K562 (cell line): ENCODE measurements at regions not wholly inside any gene's neighbourhood (a gene's known extent, or its start where the extent isn't known, plus 50 kb on each side); places are given as distances from the start of the nearest gene placed in this dataset.

Source experiments
- ATAC-seq: fragments of 200-7000 bp; cut with Tn5 transposase; 3 replicates; pipeline ENCODE4 v1.9.1; 2020; ENCODE audit warnings: moderate library complexity
- BruUV-seq: library from RNA; stranded (reverse); fragments of 400-500 nt; replicated peaks from 2 replicates; lab custom pipeline; 2021; lab: Mats Ljungman, UMichigan
- CTCF ChIA-PET: fragments of 300-600 bp; formaldehyde crosslinking; extraction: SDS; loops from one replicate; lab custom pipeline; 2021; ENCODE audit warnings: low intra/inter-chr PET ratio; lab: Yijun Ruan, JAX
- POLR2A ChIA-PET: fragments of 300-600, 350-650 bp; sonication (Branson Sonifier 250); formaldehyde crosslinking; extraction: SDS; loops from one replicate; lab custom pipeline; 2021; ENCODE audit warnings: antibody characterized with exemption, inconsistent platforms; lab: Yijun Ruan, JAX
- DNase-seq, 4 experiments: peaks; one replicate each; pipeline versions ENCODE4 v3.0.0 to v3.0.0-alpha.2; 2011 to 2018; ENCODE audit warnings: low spot score in 3 of 4, mixed read lengths in 3 of 4; ENCODE audit errors: extremely low read depth in 1 of 4
- FAIRE-seq: peaks from 2 replicates; lab custom pipeline; 2011; peaks lifted over from hg19 to GRCh38; lab: Jason Lieb, UNC
- H2AFZ ChIP-seq: 2 replicates; pipeline ENCODE4 v1.6.0; 2011; ENCODE audit warnings: low read depth, low read length, control low read depth, inconsistent platforms
- H3K27ac ChIP-seq: fragments of 200-600 bp; 3 replicates; pipeline ENCODE4 v1.8.0; 2011; ENCODE audit warnings: low read depth, mild to moderate bottlenecking, control low read depth, inconsistent platforms, low read length, moderate library complexity, mixed read lengths; ENCODE audit errors: extremely low read depth
- H3K27me3 ChIP-seq, 2 experiments: fragments of 300-600 bp in 1 of 2; 2 replicates in 1 of 2; 3 replicates in 1 of 2; pipeline versions ENCODE4 v1.6.0 to v1.8.0; 2011; ENCODE audit warnings: inconsistent platforms in 2 of 2, low read length in 2 of 2, mild to moderate bottlenecking in 1 of 2, mixed read lengths in 1 of 2, moderate library complexity in 1 of 2; ENCODE audit not compliant: control insufficient read depth in 2 of 2, insufficient read depth in 2 of 2
- H3K36me3 ChIP-seq: fragments of 300-600 bp; 3 replicates; pipeline ENCODE4 v1.8.0; 2011; ENCODE audit warnings: mild to moderate bottlenecking, low read length, inconsistent platforms; ENCODE audit not compliant: control insufficient read depth, insufficient read depth
- H3K4me1 ChIP-seq, 2 experiments: fragments of 200-600 bp in 1 of 2; replicated peaks in 1 of 2; 2 replicates in 1 of 2; 3 replicates in 1 of 2; pipeline versions ENCODE4 v1.5.1 to v1.8.0; 2011; ENCODE audit warnings: inconsistent platforms in 2 of 2, low read length in 2 of 2, mild to moderate bottlenecking in 1 of 2, mixed read lengths in 1 of 2, moderate library complexity in 1 of 2; ENCODE audit not compliant: control insufficient read depth in 2 of 2, insufficient read depth in 2 of 2
- H3K4me2 ChIP-seq: 2 replicates; pipeline ENCODE4 v1.6.1; 2011; ENCODE audit warnings: low read length, control low read depth, inconsistent platforms, mixed read lengths; ENCODE audit not compliant: insufficient read depth
- H3K4me3 ChIP-seq: fragments of 200-600 bp; sonication (generic), shearing (Covaris generic); 2 replicates; pipeline ENCODE4 v1.5.1; 2016; ENCODE audit warnings: control low read depth, inconsistent platforms
- H3K79me2 ChIP-seq: fragments of 200-600 bp; 3 replicates; pipeline ENCODE4 v1.8.0; 2011; ENCODE audit warnings: low read length, inconsistent platforms; ENCODE audit not compliant: control insufficient read depth, insufficient read depth
- H3K9ac ChIP-seq, 2 experiments: 2 replicates each; pipeline versions ENCODE4 v1.6.0 to v1.6.1; 2011; ENCODE audit warnings: low read depth in 2 of 2, low read length in 2 of 2, control low read depth in 1 of 2, inconsistent platforms in 1 of 2, mild to moderate bottlenecking in 1 of 2, mixed read lengths in 1 of 2; ENCODE audit not compliant: insufficient read depth in 1 of 2
- H3K9me1 ChIP-seq: one replicate; pipeline ENCODE4 v1.6.0; 2011; ENCODE audit warnings: inconsistent platforms, mild to moderate bottlenecking, low read length, moderate library complexity; ENCODE audit not compliant: control insufficient read depth, insufficient read depth
- H3K9me3 ChIP-seq: replicated peaks from 2 replicates; pipeline ENCODE4 v1.5.1; 2011; ENCODE audit warnings: low read depth, low read length, inconsistent platforms; ENCODE audit not compliant: control insufficient read depth, insufficient read depth
- H4K20me1 ChIP-seq: replicated peaks from 2 replicates; pipeline ENCODE4 v1.6.1; 2011; ENCODE audit warnings: low read length, inconsistent platforms, mixed read lengths; ENCODE audit not compliant: control insufficient read depth, insufficient read depth
- BDP1 ChIP-seq: IDR thresholded peaks from 3 replicates; pipeline ENCODE4 v1.6.1; 2011; ENCODE audit not compliant: insufficient read length, insufficient read depth
- GATAD2A ChIP-seq: fragments of 450-650 bp; IDR thresholded peaks from 2 replicates; pipeline ENCODE4 v1.6.1; 2017
- HDAC2 ChIP-seq: fragments of 450-650 bp; IDR thresholded peaks from 2 replicates; pipeline ENCODE4 v1.6.1; 2016; ENCODE audit warnings: mild to moderate bottlenecking
- MED1 ChIP-seq: sonication (generic); formaldehyde crosslinking; IDR thresholded peaks from 2 replicates; pipeline ENCODE4 v1.8.1; 2023; ENCODE audit warnings: missing genetic modification reagents, borderline replicate concordance
- NCOA2 ChIP-seq, 2 experiments: fragments of 450-650 bp; IDR thresholded peaks; 2 replicates each; pipeline ENCODE4 v1.6.1; 2018; ENCODE audit warnings: mild to moderate bottlenecking in 2 of 2, moderate library complexity in 1 of 2; ENCODE audit not compliant: partially characterized antibody in 2 of 2
- NFIX ChIP-seq: fragments of 250-450 bp; sonication (Bioruptor Pico); IDR thresholded peaks from 2 replicates; pipeline ENCODE4 v1.4.0; 2020; ENCODE audit warnings: low read depth, mild to moderate bottlenecking, moderate library complexity
- PRMT5 ChIP-seq: sonication (generic); formaldehyde crosslinking; IDR thresholded peaks from 2 replicates; pipeline ENCODE4 v1.5.0; 2020; ENCODE audit warnings: missing genetic modification reagents
- SRSF3 ChIP-seq: fragments of 200-400 bp; formaldehyde crosslinking; IDR thresholded peaks from 2 replicates; pipeline ENCODE4 v1.6.1; 2016; ENCODE audit warnings: mild to moderate bottlenecking, low read length, moderate library complexity; ENCODE audit not compliant: insufficient read depth
- TAF9B ChIP-seq: fragments of 450-650 bp; IDR thresholded peaks from 2 replicates; pipeline ENCODE4 v1.6.1; 2018; ENCODE audit warnings: mild to moderate bottlenecking; ENCODE audit not compliant: partially characterized antibody
- TBL1XR1 ChIP-seq, 2 experiments: IDR thresholded peaks; 2 replicates each; pipeline ENCODE4 v1.6.1; 2012; ENCODE audit warnings: improper control_type of control experiment in 2 of 2, low read length in 2 of 2, mild to moderate bottlenecking in 1 of 2
- ZBTB5 ChIP-seq: fragments of 450-650 bp; IDR thresholded peaks from 2 replicates; pipeline ENCODE4 v1.6.1; 2017; ENCODE audit warnings: antibody characterized with exemption
- ZEB2 ChIP-seq: fragments of 450-650 bp; IDR thresholded peaks from 2 replicates; pipeline ENCODE4 v1.6.1; 2016
- ZKSCAN3 ChIP-seq: fragments of 250-450 bp; sonication (Bioruptor Pico); IDR thresholded peaks from 2 replicates; pipeline ENCODE4 v1.4.0; 2020
- ZNF263 ChIP-seq: sonication (generic); formaldehyde crosslinking; IDR thresholded peaks from 2 replicates; pipeline ENCODE4 v1.8.0; 2022; ENCODE audit warnings: mild to moderate bottlenecking, missing genetic modification reagents, borderline replicate concordance
- ZNF77 ChIP-seq: fragments of 250-450 bp; sonication (Bioruptor Pico); IDR thresholded peaks from 2 replicates; pipeline ENCODE4 v1.5.0; 2020
- WGBS: fragments of 100-300 bp; shearing (Covaris generic); methylation state at CpG from one replicate; pipeline ENCODE4 v1.1.6; 2016; ENCODE audit warnings: low coverage, mixed read lengths; ENCODE audit not compliant: insufficient coverage; ENCODE audit errors: missing lambda C conversion rate; 5-methylcytosine and 5-hydroxymethylcytosine counted together
- in situ Hi-C: fragments of 300-500 bp; cut with MboI; formaldehyde crosslinking; loops from 4 replicates; pipeline ENCODE4 v1.15.0; 2018; ENCODE audit warnings: inconsistent platforms, mixed read lengths
- intact Hi-C: fragments of 100-400 bp; cut with micrococcal nuclease; formaldehyde crosslinking; loops from 2 replicates; pipeline ENCODE4 v1.14.2; 2022

DNA sequence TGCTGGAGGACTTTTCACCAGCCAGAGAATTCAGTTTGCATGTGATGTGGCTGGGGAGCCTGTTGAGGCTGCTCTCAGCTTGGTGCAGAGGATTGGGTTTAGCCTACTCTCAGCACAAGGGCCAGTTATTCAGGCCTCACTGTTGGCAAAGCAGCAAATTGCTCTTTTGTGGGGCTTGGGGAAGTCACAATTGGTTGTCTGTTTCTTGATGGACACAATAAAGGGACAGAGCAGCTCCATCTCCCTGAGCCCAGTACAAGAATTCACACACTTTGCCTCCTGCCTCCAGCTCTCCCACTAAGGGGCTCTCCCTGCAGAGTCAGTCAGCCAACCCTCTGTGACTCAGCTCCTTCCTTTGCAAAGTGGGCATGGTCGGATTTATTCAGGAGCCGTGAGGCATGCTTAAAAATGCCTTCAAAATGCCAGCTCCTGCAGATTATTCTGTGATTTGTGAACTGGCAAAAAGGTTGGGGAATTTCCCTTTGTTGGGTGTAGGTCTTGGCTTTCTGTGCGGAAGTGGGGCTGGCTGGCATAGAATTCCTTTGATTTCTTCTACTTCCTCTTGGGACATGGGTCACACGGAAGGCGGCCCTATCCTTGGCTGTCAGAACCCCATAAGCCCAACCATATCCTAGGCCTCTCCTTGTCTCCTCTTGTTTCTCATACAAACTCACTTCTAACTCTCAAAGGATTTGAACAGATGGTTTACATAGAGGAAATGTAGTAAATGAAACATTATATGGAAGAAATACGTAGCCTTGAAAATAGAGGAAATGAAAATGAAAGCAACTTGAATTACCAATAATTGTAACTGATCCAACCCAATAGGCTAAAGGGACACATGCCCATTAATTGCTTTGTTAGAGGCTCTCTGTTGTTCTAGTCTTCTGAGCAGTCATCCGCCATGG lies 118.7 kb upstream of the CD180 start:
- Histone ChIP-seq H3K27ac (no peak overlapping the region), H3K9me1 (no peaks in the 10 kb centered on the region), H4K20me1 (no peaks in the 10 kb centered on the region), H3K4me2 (no peak overlapping the region), H3K79me2 (no peaks in the 10 kb centered on the region), H3K27me3 (no peaks in the 10 kb centered on the region), H3K4me1 (no peaks in the 10 kb centered on the region), H3K36me3 (no peaks in the 10 kb centered on the region), H3K4me3 (no peak overlapping the region), H2AFZ (no peak overlapping the region), H3K9me3 (no peaks in the 10 kb centered on the region), H3K9ac (no peak overlapping the region)
- no peak for FAIRE-seq
- 0% methylated on average over 7 of the region's 7 CpGs for WGBS
- in situ Hi-C loops (no loop called here), intact Hi-C loops (no loop called here)
- POLR2A ChIA-PET = no interaction called here
- no peak for DNase-seq
- no peak for ATAC-seq
- BruUV-seq = no TSS peak
- TF ChIP-seq MED1 = no peak
- TF ChIP-seq NCOA2 (IDR thresholded peaks at IDR 0.05; ENCODE audit: partially characterized antibody in 2 of 2) = no peak
- CTCF ChIA-PET = no interaction called here

- no peaks in the 10 kb centered on the region for H4K20me1 ChIP-seq
- no peaks in the 10 kb centered on the region for H3K9me3 ChIP-seq
- H3K79me2 ChIP-seq = no peaks in the 10 kb centered on the region
- in situ Hi-C loops = no loop called here
- no peaks in the 10 kb centered on the region for H3K36me3 ChIP-seq
- BruUV-seq = no TSS peak
- no peaks in the 10 kb centered on the region for H3K4me1 ChIP-seq
- no peak overlapping the region for H3K27ac ChIP-seq
- ChIA-PET CTCF (no interaction called here), POLR2A (no interaction called here)
- no peaks in the 10 kb centered on the region for H3K27me3 ChIP-seq
- DNase-seq = no peak
- WGBS = 7% methylated on average over 2 of the region's 2 CpGs
- intact Hi-C loops = no loop called here
- H3K4me3 ChIP-seq = no peak overlapping the region
- H3K9me1 ChIP-seq = no peaks in the 10 kb centered on the region
- no peak overlapping the region for H3K9ac ChIP-seq
- H3K4me2 ChIP-seq = no peak overlapping the region
- no peak for ATAC-seq
- FAIRE-seq = no peak
- H2AFZ ChIP-seq = no peak overlapping the region
- TF ChIP-seq NFIX (CRISPR knock-in tag) (no peak), ZBTB5 (no peak), SRSF3 (no peak), ZNF77 (CRISPR knock-in tag) (no peak), TAF9B (no peak), BDP1 (no peak), ZNF263 (CRISPR knock-in tag) (no peak), ZKSCAN3 (CRISPR knock-in tag) (no peak), PRMT5 (no peak), TBL1XR1 (IDR thresholded peaks at IDR 0.05; ENCODE audit: low read length in 2 of 2) (no peak), ZEB2 (no peak), HDAC2 (no peak), GATAD2A (no peak)
Observed at GRCh38 chr5:67311701-67312100, 115.1 kb upstream of the CD180 start.
